PC-9 (cell line): ENCODE measurements at regions not wholly inside any gene's neighbourhood (a gene's known extent, or its start where the extent isn't known, plus 50 kb on each side); places are given as distances from the start of the nearest gene placed in this dataset.

Experiments used
- BruUV-seq: library from RNA; stranded (reverse); fragments of 400-500 nt; replicated peaks from 2 replicates; lab custom pipeline; 2021; lab: Mats Ljungman, UMichigan
- CTCF ChIA-PET: fragments of 300-600 bp; sonication (Branson Sonifier 250); formaldehyde crosslinking; loops from one replicate; lab custom pipeline; 2022; ENCODE audit warnings: antibody characterized with exemption; lab: Charles Lee
- POLR2A ChIA-PET: fragments of 300-600 bp; sonication (Branson Sonifier 250); formaldehyde crosslinking; loops from one replicate; lab custom pipeline; 2022; ENCODE audit warnings: antibody characterized with exemption; ENCODE audit not compliant: unreplicated experiment; lab: Charles Lee
- DNase-seq, 2 experiments: peaks; one replicate each; pipeline versions ENCODE4 v3.0.0 to v3.0.0-alpha.2; 2015 to 2022; ENCODE audit warnings: mixed read lengths in 1 of 2
- H2AFZ ChIP-seq: fragments of 200-600 bp; sonication (generic); 2 replicates; pipeline ENCODE4 v1.8.1; 2017; ENCODE audit warnings: antibody characterized with exemption
- H3F3A ChIP-seq: fragments of 200-600 bp; sonication (generic); 2 replicates; pipeline ENCODE4 v1.8.1; 2017; ENCODE audit warnings: antibody characterized with exemption, mild to moderate bottlenecking, low read depth; ENCODE audit not compliant: insufficient read depth
- H3K27ac ChIP-seq: fragments of 200-600 bp; sonication (generic); 2 replicates; pipeline ENCODE4 v1.6.1; 2016; ENCODE audit warnings: mixed run types
- H3K27me3 ChIP-seq: fragments of 200-600 bp; sonication (generic); 2 replicates; pipeline ENCODE4 v1.6.1; 2016; ENCODE audit warnings: low read depth, mixed run types; ENCODE audit not compliant: insufficient read depth
- H3K36me3 ChIP-seq: fragments of 200-600 bp; sonication (generic); 2 replicates; pipeline ENCODE4 v1.6.1; 2016; ENCODE audit warnings: low read depth, mixed run types
- H3K4me1 ChIP-seq: fragments of 200-600 bp; sonication (generic); replicated peaks from 2 replicates; pipeline ENCODE4 v1.6.1; 2016; ENCODE audit warnings: mixed run types; ENCODE audit not compliant: insufficient read depth
- H3K4me2 ChIP-seq: fragments of 200-600 bp; sonication (generic); 2 replicates; pipeline ENCODE4 v1.6.1; 2017; ENCODE audit warnings: mixed run types
- H3K4me3 ChIP-seq: fragments of 200-600 bp; sonication (generic); 2 replicates; pipeline ENCODE4 v1.6.1; 2016; ENCODE audit warnings: mixed run types
- H3K79me2 ChIP-seq: fragments of 200-600 bp; sonication (generic); 2 replicates; pipeline ENCODE4 v1.6.1; 2017; ENCODE audit warnings: low read depth, mixed run types
- H3K9me2 ChIP-seq: fragments of 200-600 bp; sonication (generic); 2 replicates; pipeline ENCODE4 v1.8.1; 2017; ENCODE audit warnings: mild to moderate bottlenecking; ENCODE audit not compliant: insufficient read depth
- H3K9me3 ChIP-seq: fragments of 200-600 bp; sonication (generic); 2 replicates; pipeline ENCODE4 v1.8.1; 2016; ENCODE audit warnings: low read depth; ENCODE audit not compliant: insufficient read depth
- H4K20me1 ChIP-seq: fragments of 200-600 bp; sonication (generic); 2 replicates; pipeline ENCODE4 v1.8.1; 2017; ENCODE audit not compliant: insufficient read depth
- CTCF ChIP-seq: fragments of 200-600 bp; sonication (generic); conservative IDR thresholded peaks from 2 replicates; pipeline ENCODE4 v1.6.1; 2017; ENCODE audit warnings: mixed run types, antibody characterized with exemption, mild to moderate bottlenecking, moderate library complexity
- EZH2 ChIP-seq: fragments of 200-600 bp; sonication (generic); IDR thresholded peaks from 2 replicates; pipeline ENCODE4 v1.8.0; 2017; ENCODE audit warnings: antibody characterized with exemption, low read depth
- intact Hi-C: fragments of 100-400 bp; cut with micrococcal nuclease; formaldehyde crosslinking; loops from one replicate; pipeline ENCODE4 v1.10.0; 2022; ENCODE audit not compliant: unreplicated experiment

- Histone ChIP-seq H3K27ac (no peak overlapping the region), H3F3A (no peaks in the 10 kb centered on the region)
- CTCF ChIA-PET, result no interaction called here
Measured at GRCh38 chr10:76667408-76668370, 969.9 kb downstream of the KCNMA1 start.

GRCh38 chr10:76666891-76667290, 970.7 kb downstream of the KCNMA1 start:
- no peak overlapping the region for H2AFZ ChIP-seq
- no peak overlapping the region for H3K4me2 ChIP-seq
- no peaks in the 10 kb centered on the region for H3K36me3 ChIP-seq
- no peaks in the 10 kb centered on the region for H3K4me1 ChIP-seq
- H3K9me2 ChIP-seq, result no peaks in the 10 kb centered on the region
- TF ChIP-seq EZH2 (no peak), CTCF (no peak)
- H3K4me3 ChIP-seq, result no peak overlapping the region
- H4K20me1 ChIP-seq, result no peaks in the 10 kb centered on the region
- ChIA-PET CTCF (no interaction called here), POLR2A (no interaction called here)
- BruUV-seq, result no TSS peak
- intact Hi-C loops, result no loop called here
- H3K79me2 ChIP-seq, result no peaks in the 10 kb centered on the region
- H3K27ac ChIP-seq, result no peak overlapping the region
- no peaks in the 10 kb centered on the region for H3K9me3 ChIP-seq
- H3K27me3 ChIP-seq, result no peaks in the 10 kb centered on the region
- no peak for DNase-seq
- no peaks in the 10 kb centered on the region for H3F3A ChIP-seq

More at GRCh38 chr10:76667408-76668370, 969.9 kb downstream of the KCNMA1 start:
- Histone ChIP-seq H3K4me3 (no peak overlapping the region), H3K9me2 (no peaks in the 10 kb centered on the region), H3K36me3 (no peaks in the 10 kb centered on the region), H3K27me3 (no peaks in the 10 kb centered on the region), H3K4me2 (no peak overlapping the region), H2AFZ (no peak overlapping the region), H3K4me1 (no peaks in the 10 kb centered on the region), H3K79me2 (no peaks in the 10 kb centered on the region), H4K20me1 (no peaks in the 10 kb centered on the region), H3K9me3 (no peaks in the 10 kb centered on the region)
- TF ChIP-seq EZH2, result no peak
- no peak for TF ChIP-seq CTCF
- POLR2A ChIA-PET, result no interaction called here
- DNase-seq, result no peak
- no TSS peak for BruUV-seq
- intact Hi-C loops, result no loop called here

GRCh38 chr10:76665029-76665428, 972.6 kb downstream of the KCNMA1 start:
- H3F3A ChIP-seq, result no peaks in the 10 kb centered on the region
- no peak overlapping the region; the same call in 1 of the 2 replicates for H2AFZ ChIP-seq
- H3K27me3 ChIP-seq, result no peaks in the 10 kb centered on the region
- CTCF ChIA-PET, result no interaction called here
- H4K20me1 ChIP-seq, result no peaks in the 10 kb centered on the region
- no peaks in the 10 kb centered on the region for H3K9me2 ChIP-seq
- H3K4me2 ChIP-seq, result no peak overlapping the region
- intact Hi-C loops, result no loop called here
- BruUV-seq, result no TSS peak
- H3K4me1 ChIP-seq, result no peaks in the 10 kb centered on the region
- POLR2A ChIA-PET, result no interaction called here
- H3K36me3 ChIP-seq, result no peaks in the 10 kb centered on the region
- H3K9me3 ChIP-seq, result no peaks in the 10 kb centered on the region
- no peak overlapping the region for H3K4me3 ChIP-seq
- no peak overlapping the region for H3K27ac ChIP-seq
- H3K79me2 ChIP-seq, result no peaks in the 10 kb centered on the region
- TF ChIP-seq CTCF (no peak), EZH2 (no peak)
- DNase-seq, result no peak
